ENCODE measurements at regions not wholly inside any gene's neighbourhood (a gene's known extent, or its start where the extent isn't known, plus 50 kb on each side); places are given as distances from the start of the nearest gene placed in this dataset.

DNA sequence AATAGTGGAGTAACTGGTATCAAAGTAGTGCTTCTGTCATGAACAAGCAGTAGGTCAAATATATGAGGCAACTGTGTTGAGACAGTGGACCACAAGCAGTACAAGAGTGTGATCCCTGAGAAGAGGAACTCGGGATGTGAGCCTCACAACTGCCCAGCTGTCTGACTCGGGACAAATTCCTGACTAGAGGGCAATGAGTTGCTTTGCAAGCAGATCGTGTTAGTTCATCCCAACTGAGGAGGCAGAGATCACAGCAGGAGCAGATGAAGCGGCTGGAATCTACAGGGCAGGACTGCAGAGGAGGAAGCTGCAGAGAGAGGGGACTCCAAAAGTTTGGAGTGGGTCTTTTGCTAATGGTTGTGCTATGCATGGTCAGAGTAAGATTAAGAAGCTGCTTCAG is 741.1 kb downstream of the DIAPH3 start:
- DNase-seq = no peak
- TF ChIP-seq POLR2A (IDR thresholded peaks at IDR 0.05) = no peak
- TF ChIP-seq, protein P1, sequence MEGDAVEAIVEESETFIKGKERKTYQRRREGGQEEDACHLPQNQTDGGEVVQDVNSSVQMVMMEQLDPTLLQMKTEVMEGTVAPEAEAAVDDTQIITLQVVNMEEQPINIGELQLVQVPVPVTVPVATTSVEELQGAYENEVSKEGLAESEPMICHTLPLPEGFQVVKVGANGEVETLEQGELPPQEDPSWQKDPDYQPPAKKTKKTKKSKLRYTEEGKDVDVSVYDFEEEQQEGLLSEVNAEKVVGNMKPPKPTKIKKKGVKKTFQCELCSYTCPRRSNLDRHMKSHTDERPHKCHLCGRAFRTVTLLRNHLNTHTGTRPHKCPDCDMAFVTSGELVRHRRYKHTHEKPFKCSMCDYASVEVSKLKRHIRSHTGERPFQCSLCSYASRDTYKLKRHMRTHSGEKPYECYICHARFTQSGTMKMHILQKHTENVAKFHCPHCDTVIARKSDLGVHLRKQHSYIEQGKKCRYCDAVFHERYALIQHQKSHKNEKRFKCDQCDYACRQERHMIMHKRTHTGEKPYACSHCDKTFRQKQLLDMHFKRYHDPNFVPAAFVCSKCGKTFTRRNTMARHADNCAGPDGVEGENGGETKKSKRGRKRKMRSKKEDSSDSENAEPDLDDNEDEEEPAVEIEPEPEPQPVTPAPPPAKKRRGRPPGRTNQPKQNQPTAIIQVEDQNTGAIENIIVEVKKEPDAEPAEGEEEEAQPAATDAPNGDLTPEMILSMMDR (IDR thresholded peaks at IDR 0.05) = no peak
- no peak overlapping the region for H3K4me3 ChIP-seq
- H3K27me3 ChIP-seq = no peaks in the 10 kb centered on the region
- no peak overlapping the region for H3K27ac ChIP-seq
- intact Hi-C loops (cut with DNase I; ENCODE audit: low total_unique reads) = no loop called here
- no peaks in the 10 kb centered on the region for H3K36me3 ChIP-seq
- H3K4me1 ChIP-seq = no peaks in the 10 kb centered on the region
- H3K9me3 ChIP-seq = no peaks in the 10 kb centered on the region

DNA sequence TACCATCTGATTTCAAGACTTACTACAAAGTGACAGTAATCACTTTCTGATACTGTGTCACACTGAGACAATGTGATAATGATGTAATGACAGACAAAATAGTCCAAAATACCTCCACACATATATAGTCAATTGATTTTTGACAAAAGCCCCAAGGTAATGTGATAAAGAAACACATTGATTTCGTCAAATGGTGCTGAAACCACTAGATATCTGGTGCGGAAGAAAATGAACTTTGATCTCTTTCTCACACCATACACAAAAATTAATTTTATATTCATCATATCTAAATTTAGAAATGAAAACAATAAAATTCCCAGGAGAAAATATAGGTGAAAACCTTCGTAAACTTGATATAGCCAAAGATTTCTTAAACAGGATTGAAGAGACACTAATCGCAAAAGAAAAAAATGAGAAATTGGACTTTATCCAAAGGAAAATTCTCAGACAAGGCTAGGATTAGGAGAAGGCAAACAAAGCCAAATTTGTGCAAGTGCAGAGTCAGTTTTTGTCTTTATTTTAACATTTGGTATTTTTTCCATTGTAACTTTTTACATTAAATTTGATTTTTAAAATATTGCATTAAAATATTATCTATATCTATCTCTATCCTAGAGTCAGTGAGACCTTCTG is 739.9 kb downstream of the DIAPH3 start:
- H3K9me3 ChIP-seq = no peaks in the 10 kb centered on the region
- no peak overlapping the region for H3K4me3 ChIP-seq
- intact Hi-C loops (cut with DNase I; ENCODE audit: low total_unique reads) = no loop called here
- H3K27ac ChIP-seq = no peak overlapping the region
- TF ChIP-seq, protein P1 (IDR thresholded peaks at IDR 0.05) = no peak
- TF ChIP-seq POLR2A (IDR thresholded peaks at IDR 0.05) = no peak
- no peaks in the 10 kb centered on the region for H3K36me3 ChIP-seq
- no peaks in the 10 kb centered on the region for H3K4me1 ChIP-seq
- DNase-seq = no peak
- H3K27me3 ChIP-seq = no peaks in the 10 kb centered on the region

DNA sequence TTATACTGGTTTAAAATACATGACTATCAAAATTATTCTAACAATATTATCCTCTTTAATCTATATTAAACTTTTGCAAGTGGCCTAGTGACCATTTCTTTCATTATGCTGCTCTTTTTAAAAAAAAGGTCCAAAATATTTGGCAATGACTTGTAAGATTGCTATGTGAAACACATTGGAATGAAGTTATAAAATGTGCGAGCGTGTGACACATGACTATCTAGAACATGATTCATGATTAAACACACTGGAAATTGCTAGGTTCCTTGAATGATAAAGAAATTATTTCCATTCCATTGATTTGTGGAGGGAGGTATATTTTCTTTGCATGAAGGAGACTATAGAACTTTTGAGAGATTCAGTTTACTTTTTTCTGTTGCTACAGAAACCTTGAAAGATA is 739.1 kb downstream of the DIAPH3 start:
- no peaks in the 10 kb centered on the region for H3K27me3 ChIP-seq
- H3K27ac ChIP-seq = no peak overlapping the region
- no peak overlapping the region for H3K4me3 ChIP-seq
- DNase-seq = no peak
- intact Hi-C loops (cut with DNase I; ENCODE audit: low total_unique reads) = no loop called here
- no peaks in the 10 kb centered on the region for H3K36me3 ChIP-seq
- no peak for TF ChIP-seq POLR2A (IDR thresholded peaks at IDR 0.05)
- TF ChIP-seq, protein P1 (IDR thresholded peaks at IDR 0.05) = no peak
- no peaks in the 10 kb centered on the region for H3K4me1 ChIP-seq
- H3K9me3 ChIP-seq = no peaks in the 10 kb centered on the region

DNA sequence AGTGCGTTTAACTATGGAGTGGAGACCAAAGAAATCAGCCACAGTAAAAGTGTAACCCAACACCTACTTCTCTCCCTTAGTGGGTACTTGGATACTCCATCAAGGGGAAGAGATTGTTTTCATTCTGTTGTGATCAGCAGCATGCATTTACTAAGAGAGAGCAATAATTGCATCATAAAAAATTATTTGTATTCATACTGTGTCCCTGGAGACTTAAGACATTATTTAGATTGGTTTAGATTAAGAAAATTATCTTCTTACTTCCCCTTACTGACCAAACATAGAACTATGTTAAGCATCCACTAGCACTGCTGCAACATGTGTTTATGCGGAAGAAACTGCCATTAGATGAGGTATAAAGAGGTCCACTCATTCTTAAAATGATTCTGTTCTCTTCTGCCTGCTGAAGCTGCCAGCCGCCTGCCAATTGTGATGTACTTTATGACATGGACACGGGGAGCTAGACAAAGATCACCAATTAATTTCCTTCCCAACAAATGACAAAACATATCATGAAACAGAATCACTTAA is 738.5 kb downstream of the DIAPH3 start:
- no peak for TF ChIP-seq POLR2A (IDR thresholded peaks at IDR 0.05)
- TF ChIP-seq, protein P1 (IDR thresholded peaks at IDR 0.05) = no peak
- Histone ChIP-seq H3K27ac (no peak overlapping the region), H3K9me3 (no peaks in the 10 kb centered on the region), H3K4me1 (no peaks in the 10 kb centered on the region), H3K27me3 (no peaks in the 10 kb centered on the region), H3K4me3 (no peak overlapping the region), H3K36me3 (no peaks in the 10 kb centered on the region)
- intact Hi-C loops (cut with DNase I; ENCODE audit: low total_unique reads) = no loop called here
- DNase-seq = no peak

DNA sequence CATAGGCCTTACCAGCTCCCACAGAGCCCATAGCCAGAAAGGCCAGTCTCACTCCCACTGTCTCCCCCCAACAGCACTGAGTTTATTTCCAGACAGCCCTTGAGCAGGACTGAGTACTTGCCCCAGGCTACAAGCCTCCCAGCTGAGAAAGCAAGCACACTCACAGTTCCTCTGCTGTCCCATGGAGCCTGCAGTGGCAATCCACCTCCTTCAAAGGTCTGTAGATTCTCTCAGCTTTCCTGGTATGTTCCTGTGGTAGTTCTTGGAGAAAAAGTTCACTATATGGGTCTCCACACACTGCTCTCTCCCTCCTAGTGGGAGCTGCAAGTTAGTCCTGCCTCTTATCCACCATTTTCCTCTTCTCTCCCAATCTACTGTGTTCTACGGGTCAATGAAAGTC is 728.7 kb downstream of the DIAPH3 start:
- intact Hi-C loops (cut with DNase I; ENCODE audit: low total_unique reads) = no loop called here
- DNase-seq = no peak
- no peak overlapping the region for H3K4me3 ChIP-seq
- no peaks in the 10 kb centered on the region for H3K27me3 ChIP-seq
- no peaks in the 10 kb centered on the region for H3K36me3 ChIP-seq
- no peaks in the 10 kb centered on the region for H3K9me3 ChIP-seq
- no peak overlapping the region for H3K27ac ChIP-seq
- H3K4me1 ChIP-seq = no peaks in the 10 kb centered on the region
- TF ChIP-seq POLR2A (IDR thresholded peaks at IDR 0.05) = no peak
- TF ChIP-seq, protein P1 (IDR thresholded peaks at IDR 0.05) = no peak
